IMR-90 (cell line): ENCODE measurements at regions not wholly inside any gene's neighbourhood (a gene's known extent, or its start where the extent isn't known, plus 50 kb on each side); places are given as distances from the start of the nearest gene placed in this dataset.

Source experiments
- ATAC-seq: fragments of 200-7000 bp; cut with Tn5 transposase; 2 replicates; pipeline ENCODE4 v1.9.1; 2020; ENCODE audit warnings: low read depth, mild to moderate bottlenecking, moderate library complexity
- BruUV-seq: library from RNA; stranded (reverse); fragments of 400-500 nt; replicated peaks from 2 replicates; lab custom pipeline; 2021; lab: Mats Ljungman, UMichigan
- CTCF ChIA-PET: fragments of 300-600 bp; formaldehyde crosslinking; extraction: SDS; loops from one replicate; lab custom pipeline; 2021; ENCODE audit warnings: antibody characterized with exemption; lab: Yijun Ruan, JAX
- POLR2A ChIA-PET: fragments of 300-600 bp; sonication (Branson Sonifier 250); formaldehyde crosslinking; loops from one replicate; lab custom pipeline; 2022; ENCODE audit warnings: antibody characterized with exemption; ENCODE audit not compliant: unreplicated experiment; lab: Charles Lee
- DNase-seq: peaks from one replicate; pipeline ENCODE4 v3.0.0; 2013
- H2AFZ ChIP-seq: replicated peaks from 2 replicates; pipeline ENCODE3; 2013; ENCODE audit warnings: low read length, mild to moderate bottlenecking; ENCODE audit not compliant: poor library complexity
- H2AK5ac ChIP-seq: 2 replicates; pipeline ENCODE4 v1.6.1; 2013; ENCODE audit warnings: low read depth, low read length, inconsistent platforms
- H2AK9ac ChIP-seq: replicated peaks from 2 replicates; pipeline ENCODE3; 2013; ENCODE audit warnings: mild to moderate bottlenecking, low read depth, low read length, moderate library complexity; ENCODE audit not compliant: poor library complexity
- H2BK120ac ChIP-seq: 2 replicates; pipeline ENCODE4 v1.6.1; 2013; ENCODE audit warnings: low read depth, low read length, inconsistent platforms
- H2BK15ac ChIP-seq: 3 replicates; pipeline ENCODE4 v1.6.1; 2013; ENCODE audit warnings: low read depth, low read length, inconsistent platforms
- H2BK20ac ChIP-seq: 2 replicates; pipeline ENCODE4 v1.6.1; 2013; ENCODE audit warnings: low read depth, mild to moderate bottlenecking, inconsistent platforms, low read length, moderate library complexity
- H2BK5ac ChIP-seq: 2 replicates; pipeline ENCODE4 v1.6.1; 2013; ENCODE audit warnings: mild to moderate bottlenecking, low read depth, low read length, inconsistent platforms; ENCODE audit not compliant: poor library complexity, severe bottlenecking
- H3K14ac ChIP-seq: replicated peaks from 2 replicates; pipeline ENCODE4 v1.6.1; 2013; ENCODE audit warnings: low read depth, low read length, inconsistent platforms
- H3K18ac ChIP-seq: 2 replicates; pipeline ENCODE4 v1.6.1; 2013; ENCODE audit warnings: low read depth, low read length, control low read depth
- H3K23ac ChIP-seq: 2 replicates; pipeline ENCODE4 v1.6.1; 2013; ENCODE audit warnings: low read depth, low read length, inconsistent platforms
- H3K27ac ChIP-seq: 2 replicates; pipeline ENCODE4 v1.5.1; 2013; ENCODE audit warnings: mild to moderate bottlenecking, control low read depth, low read length; ENCODE audit not compliant: insufficient read depth
- H3K27me3 ChIP-seq: 2 replicates; pipeline ENCODE4 v1.6.1; 2013; ENCODE audit warnings: low read length; ENCODE audit not compliant: control insufficient read depth, insufficient read depth
- H3K36me3 ChIP-seq: 2 replicates; pipeline ENCODE4 v1.6.1; 2013; ENCODE audit warnings: low read length, mixed read lengths; ENCODE audit not compliant: control insufficient read depth, insufficient read depth
- H3K4ac ChIP-seq: 2 replicates; pipeline ENCODE4 v1.6.1; 2013; ENCODE audit warnings: low read depth, low read length, inconsistent platforms
- H3K4me1 ChIP-seq: 2 replicates; pipeline ENCODE4 v1.6.1; 2013; ENCODE audit warnings: low read length, mixed read lengths; ENCODE audit not compliant: control insufficient read depth, insufficient read depth
- H3K4me2 ChIP-seq: 2 replicates; pipeline ENCODE4 v1.6.1; 2013; ENCODE audit warnings: low read depth, mild to moderate bottlenecking, control low read depth, low read length, moderate library complexity
- H3K4me3 ChIP-seq: 2 replicates; pipeline ENCODE4 v1.5.1; 2013; ENCODE audit warnings: low read depth, mild to moderate bottlenecking, control low read depth, low read length, moderate library complexity; ENCODE audit not compliant: insufficient read depth
- H3K56ac ChIP-seq: 2 replicates; pipeline ENCODE4 v1.6.1; 2013; ENCODE audit warnings: low read length, inconsistent platforms; ENCODE audit not compliant: insufficient read depth; ENCODE audit errors: extremely low read depth
- H3K79me1 ChIP-seq, 2 experiments: 2 replicates each; pipeline ENCODE4 v1.6.1; 2013; ENCODE audit warnings: low read length in 2 of 2, inconsistent platforms in 1 of 2, low read depth in 1 of 2
- H3K9ac ChIP-seq: 2 replicates; pipeline ENCODE4 v1.6.1; 2013; ENCODE audit warnings: low read depth, low read length, control low read depth
- H3K9me1 ChIP-seq: 2 replicates; pipeline ENCODE4 v1.6.1; 2013; ENCODE audit warnings: low read length, inconsistent platforms; ENCODE audit not compliant: insufficient read depth
- H3K9me3 ChIP-seq: 2 replicates; pipeline ENCODE4 v1.6.1; 2013; ENCODE audit warnings: low read length; ENCODE audit not compliant: control insufficient read depth, insufficient read depth
- H4K20me1 ChIP-seq: 2 replicates; pipeline ENCODE4 v1.6.1; 2013; ENCODE audit warnings: low read length, inconsistent platforms; ENCODE audit not compliant: insufficient read depth
- H4K5ac ChIP-seq: 2 replicates; pipeline ENCODE4 v1.6.1; 2013; ENCODE audit warnings: mild to moderate bottlenecking, low read depth, low read length, control low read depth
- H4K8ac ChIP-seq, 2 experiments: 2 replicates each; pipeline ENCODE4 v1.6.1; 2013; ENCODE audit warnings: low read depth in 2 of 2, low read length in 2 of 2, control low read depth in 1 of 2, inconsistent platforms in 1 of 2
- H4K91ac ChIP-seq: 2 replicates; pipeline ENCODE4 v1.6.1; 2013; ENCODE audit warnings: low read depth, low read length, inconsistent platforms; ENCODE audit not compliant: insufficient read depth
- BHLHE40 ChIP-seq: fragments of 150-350 bp; IDR thresholded peaks from 2 replicates; pipeline ENCODE4 v1.6.1; 2016; ENCODE audit warnings: mild to moderate bottlenecking, low read depth, low read length
- CEBPB ChIP-seq: IDR thresholded peaks from 2 replicates; pipeline ENCODE4 v1.6.1; 2012; ENCODE audit warnings: low read depth, low read length, improper control_type of control experiment
- ELK1 ChIP-seq: fragments of 150-350 bp; IDR thresholded peaks from 2 replicates; pipeline ENCODE4 v1.6.1; 2016; ENCODE audit warnings: low read depth, mild to moderate bottlenecking, low read length, moderate library complexity, borderline replicate concordance
- MXI1 ChIP-seq: IDR thresholded peaks from 2 replicates; pipeline ENCODE4 v1.6.1; 2012; ENCODE audit warnings: low read depth, mild to moderate bottlenecking, low read length, moderate library complexity, borderline replicate concordance
- SMC3 ChIP-seq: fragments of 150-350 bp; IDR thresholded peaks from 2 replicates; pipeline ENCODE4 v1.6.1; 2016; ENCODE audit warnings: low read depth, mild to moderate bottlenecking, antibody characterized with exemption, low read length, moderate library complexity
- WGBS, 2 experiments: methylation state at CpG; one replicate each; pipeline versions ENCODE4 v1.1.5 to v1.1.7; 2013; ENCODE audit warnings: missing lambda C conversion rate in 2 of 2; ENCODE audit not compliant: insufficient read length in 1 of 2; ENCODE audit errors: extremely low coverage in 2 of 2; 5-methylcytosine and 5-hydroxymethylcytosine counted together
- dilution Hi-C: fragments of 300-500 bp; cut with HindIII; formaldehyde crosslinking; loops from one replicate; pipeline ENCODE4 v1.14.3; 2018; ENCODE audit warnings: low sequenced_read_pairs; ENCODE audit not compliant: unreplicated experiment
- in situ Hi-C: fragments of 300-500 bp; cut with MboI; formaldehyde crosslinking; loops from 3 replicates; pipeline ENCODE4 v1.14.3; 2019; ENCODE audit warnings: low sequenced_read_pairs, inconsistent platforms, mixed read lengths
- intact Hi-C: fragments of 100-400 bp; cut with micrococcal nuclease; formaldehyde crosslinking; loops from 2 replicates; pipeline ENCODE4 v1.10.0; 2022

- H3K18ac ChIP-seq = no peak overlapping the region
- ChIA-PET POLR2A (no interaction called here), CTCF (no interaction called here)
- dilution Hi-C loops = no loop called here
- H3K14ac ChIP-seq = no peak overlapping the region
- no peak overlapping the region for H2BK5ac ChIP-seq
- H4K8ac ChIP-seq = no peak overlapping the region
- no TSS peak for BruUV-seq
- H3K27me3 ChIP-seq = peaks cover 3% of the 10 kb centered on the region
- no peaks in the 10 kb centered on the region for H3K9me1 ChIP-seq
- no peak overlapping the region for H4K91ac ChIP-seq
- no peak overlapping the region for H4K5ac ChIP-seq
- no peak overlapping the region for H3K4ac ChIP-seq
- H3K4me2 ChIP-seq = no peak overlapping the region
- H4K20me1 ChIP-seq = no peaks in the 10 kb centered on the region
- no peak for TF ChIP-seq SMC3
- no peak for TF ChIP-seq CEBPB
- 0 out of 2 replicates have a peak, but pooled peaks have one; percentile 11 for TF ChIP-seq BHLHE40
- TF ChIP-seq MXI1 = no peak
- no peak for TF ChIP-seq ELK1
- no peak for ATAC-seq
- peaks cover 3% of the 10 kb centered on the region for H3K9me3 ChIP-seq
- H2BK15ac ChIP-seq = no peak overlapping the region
- H3K4me1 ChIP-seq = no peaks in the 10 kb centered on the region
- intact Hi-C loops = no loop called here
- peak; percentile 62 for DNase-seq
- no peak overlapping the region for H3K4me3 ChIP-seq
- in situ Hi-C loops = no loop called here
- no peaks in the 10 kb centered on the region for H3K79me1 ChIP-seq
- no peak overlapping the region for H2AFZ ChIP-seq
- no peak overlapping the region for H2AK5ac ChIP-seq
- no peak overlapping the region for H3K27ac ChIP-seq
- H2BK20ac ChIP-seq = no peak overlapping the region
- 57% methylated on average over 3 of the region's 7 CpGs; no CpG with 5 or more reads in 1 of the 2 experiments for WGBS, 2 experiments
- no peak overlapping the region for H3K9ac ChIP-seq
- H3K23ac ChIP-seq = no peak overlapping the region
- no peak overlapping the region for H2BK120ac ChIP-seq
- H3K36me3 ChIP-seq = no peaks in the 10 kb centered on the region
- no peak overlapping the region for H3K56ac ChIP-seq
- no peak overlapping the region for H2AK9ac ChIP-seq
These were observed 111.0 kb downstream of the CD83 start for GRCh38 chr6:14228571-14228970.
